Heart right ventricle (tissue), 16 donors: ENCODE measurements at regions not wholly inside any gene's neighbourhood (a gene's known extent, or its start where the extent isn't known, plus 50 kb on each side); places are given as distances from the start of the nearest gene placed in this dataset.
A peak's percentile ranks its signal among the peaks of the same experiment; 100 is the strongest.

Source experiments
- ATAC-seq, 8 donors: fragments of 200-7000 bp; cut with Tn5 transposase; one replicate each; pipeline ENCODE4 v1.9.1; 2020; ENCODE audit warnings: mild to moderate bottlenecking in 8 of 8, moderate library complexity in 8 of 8, moderate number of reproducible peaks in 1 of 8
- DNase-seq, 2 donors: peaks; one replicate each; pipeline ENCODE4 v3.0.0-alpha.2; 2020
- H3K27ac ChIP-seq, 10 donors: fragments of 200-600 bp; sonication (generic) in 2 of 10; one replicate each; pipeline versions ENCODE4 v1.5.0 to v1.8.0; 2020 to 2022; ENCODE audit warnings: mild to moderate bottlenecking in 3 of 10
- H3K27me3 ChIP-seq, 7 donors: fragments of 200-600 bp; one replicate each; pipeline ENCODE4 v1.8.0; 2021 to 2022; ENCODE audit warnings: mild to moderate bottlenecking in 2 of 7
- H3K36me3 ChIP-seq, 9 donors: fragments of 200-600 bp; sonication (generic) in 1 of 9; one replicate each; pipeline versions ENCODE4 v1.5.0 to v1.8.0; 2020 to 2022; ENCODE audit warnings: mild to moderate bottlenecking in 2 of 9
- H3K4me1 ChIP-seq, 9 donors: fragments of 200-600 bp; sonication (generic) in 1 of 9; one replicate each; pipeline versions ENCODE4 v1.5.0 to v1.8.0; 2020 to 2022; ENCODE audit warnings: mild to moderate bottlenecking in 4 of 9
- H3K4me3 ChIP-seq, 10 donors: fragments of 200-600 bp; sonication (generic) in 2 of 10; one replicate each; pipeline versions ENCODE4 v1.5.0 to v1.8.0; 2020 to 2022; ENCODE audit warnings: mild to moderate bottlenecking in 7 of 10, moderate library complexity in 2 of 10
- H3K9me3 ChIP-seq, 11 donors: fragments of 200-600 bp in 10 of 11; sonication (generic) in 2 of 11; one replicate each; pipeline versions ENCODE4 v1.5.0 to v1.8.0; 2013 to 2022; ENCODE audit warnings: mild to moderate bottlenecking in 2 of 11, control low read depth in 1 of 11, moderate library complexity in 1 of 11
- CTCF ChIP-seq, 9 donors: fragments of 200-600 bp; sonication (generic) in 2 of 9; IDR thresholded peaks; one replicate each; pipeline versions ENCODE4 v1.5.0 to v1.8.0; 2021 to 2022; ENCODE audit warnings: antibody characterized with exemption in 9 of 9, mild to moderate bottlenecking in 5 of 9, moderate library complexity in 1 of 9
- WGBS, 2 donors: extraction: QIAGEN DNeasy Blood & Tissue Kit; methylation state at CpG; one replicate each; pipeline ENCODE4 v1.1.7; 2013; ENCODE audit warnings: inconsistent platforms in 1 of 2; 5-methylcytosine and 5-hydroxymethylcytosine counted together
- intact Hi-C, 10 donors: fragments of 100-400 bp; cut with DNase I; formaldehyde crosslinking; loops; one replicate each; pipeline versions ENCODE4 v1.11.1 to v1.14.2; 2022
- donor health status: Arrhythmogenic right ventricular cardiomyopathy.
- donor health status: ischemic (EF 13 %, LVEDD 7.1; RV severe dilation, severe dysfunction).
- donor health status: healthy with polysubstance abuse.
- donor health status: DM: no; HTN: yes; CAD: no.
- donor health status: DM: no; HTN: no; CAD: no.
- donor health status: ischemic (EF 25% LVEDD 6.9; RV normal size, moderate dysfunction).
- donor health status: ischemic (EF 25% LVEDD 5.7; RV mildly dilated, moderate dysfunction).
- donor health status: healthy.
- donor health status: DM: yes; HTN: yes; CAD: no.
- donor health status: Ischemic cardiomyopathy.
- donor health status: ischemic (EF 35%, LVEDD 5.7; RV mildly dilated, moderate dysfunction).
- donor health status: nonischemic (EF 11% LVEDD 7.7; RV severe dilation, severe dysfunction).
- donor health status: DM: yes; HTN: yes; CAD: no.
- donor health status: PGD.
- donor health status: ischemic (EF 29% LVEDD 5.4; RV normal size, mild dysfunction).
- donor health status: nonischemic (EF 23%, LVEDD 6.1; RV moderate dilation, normal function).

- H3K4me3 ChIP-seq: no peak overlapping the region
- no peak for ATAC-seq
- H3K36me3 ChIP-seq: no peaks in the 10 kb centered on the region
- H3K27ac ChIP-seq: no peak overlapping the region
- TF ChIP-seq CTCF (IDR thresholded peaks at IDR 0.05): no peak
- H3K4me1 ChIP-seq: peaks cover 0 to 31% (median 0%) of the 10 kb centered on the region in 9 donors
- WGBS, 2 donors: 18 to 27% methylated on average over 2 of the region's 2 CpGs
- peaks cover 0 to 5% (median 0%) of the 10 kb centered on the region in 11 donors for H3K9me3 ChIP-seq
- intact Hi-C loops: no loop called here
- H3K27me3 ChIP-seq: no peaks in the 10 kb centered on the region
- no peak for DNase-seq
Measured at GRCh38 chr6:117165911-117166499, 99.4 kb upstream of the VGLL2 start.

- H3K4me3 ChIP-seq: no peak overlapping the region
- peaks cover 0 to 21% (median 7%) of the 10 kb centered on the region in 11 donors for H3K9me3 ChIP-seq
- intact Hi-C loops: no loop called here
- WGBS, 2 donors: 52 to 59% methylated on average over 10 of the region's 10 CpGs
- TF ChIP-seq CTCF (IDR thresholded peaks at IDR 0.05): no peak
- no peaks in the 10 kb centered on the region for H3K36me3 ChIP-seq
- H3K4me1 ChIP-seq: peaks cover 0 to 31% (median 0%) of the 10 kb centered on the region in 9 donors
- H3K27me3 ChIP-seq: no peaks in the 10 kb centered on the region
- peak overlapping the region in 2 of 10 donors; percentile 63 to 70 for H3K27ac ChIP-seq
- DNase-seq: no peak
- ATAC-seq: peak in 5 of 8 donors; percentile 33 to 70 (median 49)
Measured at GRCh38 chr6:117167520-117168271, 97.7 kb upstream of the VGLL2 start.

- ATAC-seq (peak in 6 of 8 donors; percentile 25 to 78 (median 70)), DNase-seq (no peak)
- 27 to 31% methylated on average over 4 of the region's 4 CpGs for WGBS, 2 donors
- H3K9me3 ChIP-seq: peaks cover 0 to 28% (median 12%) of the 10 kb centered on the region in 11 donors
- H3K27ac ChIP-seq: peak overlapping the region in 5 of 10 donors; percentile 14 to 70 (median 45)
- H3K4me3 ChIP-seq: no peak overlapping the region
- intact Hi-C loops: no loop called here
- peaks cover 0 to 31% (median 0%) of the 10 kb centered on the region in 9 donors for H3K4me1 ChIP-seq
- H3K36me3 ChIP-seq: no peaks in the 10 kb centered on the region
- no peak for TF ChIP-seq CTCF (IDR thresholded peaks at IDR 0.05)
- no peaks in the 10 kb centered on the region for H3K27me3 ChIP-seq
Measured at GRCh38 chr6:117168296-117169063, 96.9 kb upstream of the VGLL2 start.

DNA sequence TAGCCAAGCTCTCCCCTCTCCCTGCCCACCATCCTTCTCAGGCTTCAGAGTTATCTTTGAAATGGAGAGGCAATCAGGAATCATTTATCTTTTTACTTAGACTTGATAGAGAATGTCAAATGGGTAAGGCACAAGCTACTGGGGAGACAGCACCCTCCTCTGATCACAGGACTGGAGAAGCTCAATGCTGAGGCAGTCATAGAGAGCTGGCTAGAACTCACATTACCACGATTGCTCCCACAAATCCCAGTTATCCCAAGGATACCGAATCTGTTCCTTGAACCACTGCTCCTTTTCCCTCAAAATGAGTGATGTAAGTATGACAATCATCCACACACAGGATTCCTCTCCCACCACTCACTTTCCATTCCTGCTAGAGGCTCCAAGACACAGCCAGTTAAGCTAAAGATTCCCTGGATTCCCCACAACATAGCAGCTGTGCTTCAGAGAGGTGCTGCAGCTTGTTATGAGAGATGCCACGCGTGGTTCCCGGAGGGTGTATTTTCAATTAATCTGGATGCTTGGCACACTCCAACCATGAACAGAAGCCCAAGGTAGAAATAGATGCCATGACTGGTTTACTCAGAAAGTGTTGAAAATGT is 96.2 kb upstream of the VGLL2 start:
- peaks cover 0 to 31% (median 12%) of the 10 kb centered on the region in 11 donors for H3K9me3 ChIP-seq
- ATAC-seq: peak in 6 of 8 donors; percentile 33 to 57 (median 43)

More for the DNA sequence above, 96.2 kb upstream of the VGLL2 start:
- Histone ChIP-seq H3K4me3 (no peak overlapping the region), H3K36me3 (no peaks in the 10 kb centered on the region), H3K4me1 (peaks cover 0 to 31% (median 0%) of the 10 kb centered on the region in 9 donors), H3K27me3 (no peaks in the 10 kb centered on the region), H3K27ac (peak overlapping the region in 5 of 10 donors; percentile 14 to 70 (median 45))
- no peak for DNase-seq
- intact Hi-C loops: no loop called here
- 48 to 54% methylated on average over 5 of the region's 5 CpGs for WGBS, 2 donors
- TF ChIP-seq CTCF (IDR thresholded peaks at IDR 0.05): no peak
